ENCODE measurements at regions not wholly inside any gene's neighbourhood (a gene's known extent, or its start where the extent isn't known, plus 50 kb on each side); places are given as distances from the start of the nearest gene placed in this dataset.
"Not testable (repeated sequence)": the region's sequence is repeated elsewhere in the genome, so short reads cannot be mapped to it uniquely, and the experiment has no call there.

DNA sequence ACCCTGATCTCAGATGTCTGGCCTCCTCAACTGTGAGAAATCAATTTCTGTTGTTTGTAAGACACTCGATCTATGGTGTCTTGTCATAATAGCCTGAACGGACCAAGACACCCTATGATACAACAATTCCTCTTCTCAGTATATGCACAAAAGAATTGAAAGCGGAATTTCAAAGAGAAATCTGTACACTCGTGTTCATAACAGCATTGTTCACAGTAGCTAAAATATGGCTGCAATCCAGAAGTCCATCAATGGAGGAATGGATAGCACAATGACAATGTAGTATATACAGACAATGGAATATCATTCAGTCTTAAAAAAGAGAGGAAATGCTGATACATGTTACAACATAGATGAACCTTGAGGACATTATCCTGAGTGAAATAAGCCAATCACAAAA lies 354.6 kb downstream of the SFMBT2 start:
- DNase-seq = no peak

- DNase-seq = no peak
These were observed 355.9 kb downstream of the SFMBT2 start for GRCh38 chr10:7054915-7055314.

DNA sequence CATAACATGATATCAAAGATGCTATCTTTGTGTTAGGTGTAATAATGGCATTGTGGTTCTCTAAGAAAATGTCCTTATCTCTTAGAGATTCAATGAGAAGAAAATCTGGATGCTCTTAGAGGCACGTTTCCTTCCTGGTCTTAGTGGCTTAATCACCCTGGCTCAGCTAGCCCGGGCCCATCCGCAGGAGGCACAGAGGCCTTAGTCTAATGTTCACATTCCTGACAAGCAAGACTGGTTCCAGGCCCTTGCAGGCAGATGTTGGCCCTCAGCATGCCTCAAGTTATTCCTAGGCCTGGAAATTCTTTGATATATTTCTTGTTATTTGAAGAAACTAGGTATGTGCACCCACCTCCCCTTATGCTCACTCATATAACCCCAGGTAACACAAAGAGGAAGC lies 357.6 kb downstream of the SFMBT2 start:
- no peak for DNase-seq

GRCh38 chr10:7050024-7050423 lies 360.8 kb downstream of the SFMBT2 start:
- not testable (repeated sequence) for DNase-seq

GRCh38 chr10:7048061-7048460 lies 362.8 kb downstream of the SFMBT2 start:
- DNase-seq = no peak

- DNase-seq = no peak
These were observed 364.2 kb downstream of the SFMBT2 start for GRCh38 chr10:7046615-7047014.

- peak; percentile 54 for DNase-seq
These were observed 364.8 kb downstream of the SFMBT2 start for GRCh38 chr10:7045891-7046599.

DNA sequence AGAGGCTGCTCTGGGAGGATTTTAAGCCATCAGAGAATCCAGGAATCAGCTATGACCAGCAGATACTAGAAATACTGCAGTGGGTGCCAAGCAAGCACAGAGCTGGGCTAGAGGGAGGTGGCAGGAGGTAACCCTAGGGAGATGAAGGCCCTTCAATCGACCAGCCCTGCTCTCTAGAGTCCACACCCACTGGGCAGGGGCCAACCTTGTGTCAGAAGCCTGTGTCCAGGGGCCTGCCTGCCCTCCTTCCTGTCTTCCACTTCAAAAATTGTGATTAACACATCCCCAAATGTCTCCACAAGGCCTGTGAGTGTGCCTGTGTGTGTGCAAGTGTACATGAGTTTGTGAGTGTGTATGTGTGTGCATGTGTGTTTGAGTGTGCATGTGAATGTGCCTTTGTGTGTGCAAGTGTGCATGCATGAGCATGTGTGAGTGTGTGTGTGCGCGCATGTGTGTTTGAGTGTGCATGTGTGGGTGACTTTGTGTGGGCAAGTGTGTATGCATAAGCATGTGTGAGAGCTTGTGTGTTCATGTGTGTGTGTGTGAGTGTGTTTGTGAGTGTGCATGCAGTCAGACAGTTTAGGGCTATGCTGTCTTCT lies 367.7 kb downstream of the SFMBT2 start:
- DNase-seq = no peak

- DNase-seq = no peak
These were observed 368.3 kb downstream of the SFMBT2 start for GRCh38 chr10:7042419-7043054.

DNA sequence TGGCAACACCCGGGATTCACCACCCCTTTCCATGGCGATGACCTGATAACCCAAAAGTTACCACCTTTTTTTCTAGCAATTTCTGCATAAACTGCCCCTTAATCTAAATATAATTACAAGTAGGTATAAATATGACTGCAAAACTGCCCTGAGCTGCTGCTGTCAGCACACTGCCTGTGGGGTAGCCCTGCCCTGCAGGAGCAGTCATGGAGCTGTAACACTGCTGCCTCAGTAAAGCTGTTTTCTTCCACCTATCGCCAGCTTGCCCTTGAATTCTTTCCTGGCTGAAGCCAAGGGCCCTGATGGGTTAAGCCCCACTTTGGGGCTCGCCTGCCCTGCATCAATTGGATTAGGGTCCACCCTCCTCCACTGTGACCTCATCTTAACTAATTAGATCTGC lies 368.8 kb downstream of the SFMBT2 start:
- DNase-seq = no peak

DNA sequence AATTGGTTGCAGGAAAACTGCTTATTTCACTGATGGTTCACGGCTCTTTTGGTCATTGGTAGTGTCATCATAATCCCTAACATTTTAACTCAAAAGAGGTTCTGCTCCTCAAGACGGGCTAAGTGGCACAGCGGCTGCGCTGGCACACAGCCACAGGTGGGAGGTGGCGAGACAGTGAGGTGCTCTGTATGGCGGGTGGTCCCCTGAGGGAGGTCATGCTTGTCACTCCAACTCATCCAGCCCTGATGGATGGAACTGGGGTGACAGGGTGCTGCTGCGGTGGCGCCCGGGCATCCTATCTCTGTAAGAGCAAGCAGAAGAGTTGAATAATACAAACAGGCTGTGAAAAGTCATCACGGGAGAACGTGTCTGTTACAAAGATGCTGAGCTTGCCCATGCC lies 370.2 kb downstream of the SFMBT2 start:
- DNase-seq = no peak

GRCh38 chr10:7039859-7040258 lies 371.0 kb downstream of the SFMBT2 start:
- DNase-seq = no peak

DNA sequence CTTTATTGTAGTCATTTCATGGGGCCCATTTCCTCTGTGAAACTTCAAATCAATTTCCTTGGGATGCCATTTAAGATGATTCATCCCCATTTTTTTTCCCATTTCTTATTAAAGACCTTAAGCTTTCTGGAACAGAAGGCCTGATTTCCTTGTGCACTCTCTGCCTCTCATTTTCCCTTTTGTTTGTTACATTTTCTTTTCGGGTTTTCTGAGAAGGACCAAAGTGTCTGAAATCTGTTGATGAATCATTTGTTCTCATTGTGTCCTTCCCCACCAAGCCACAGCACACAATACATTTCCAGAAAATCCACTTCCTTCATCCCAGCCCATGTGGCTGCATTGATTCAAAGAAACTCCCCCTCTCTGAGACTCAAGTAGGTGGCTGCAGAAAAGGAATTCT lies 372.4 kb downstream of the SFMBT2 start:
- DNase-seq = peak; percentile 37

DNA sequence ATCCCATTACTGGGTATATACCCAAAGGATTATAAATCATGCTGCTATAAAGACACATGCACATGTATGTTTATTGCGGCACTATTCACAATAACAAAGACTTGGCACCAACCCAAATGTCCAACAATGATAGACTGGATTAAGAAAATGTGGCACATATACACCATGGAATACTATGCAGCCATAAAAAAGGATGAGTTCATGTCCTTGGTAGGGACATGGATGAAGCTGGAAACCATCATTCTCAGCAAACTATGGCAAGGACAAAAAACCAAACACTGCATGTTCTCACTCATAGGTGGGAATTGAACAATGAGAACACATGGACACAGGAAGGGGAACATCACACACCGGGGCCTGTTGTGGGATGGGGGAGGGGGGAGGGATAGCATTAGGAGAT lies 373.4 kb downstream of the SFMBT2 start:
- not testable (repeated sequence) for DNase-seq

DNA sequence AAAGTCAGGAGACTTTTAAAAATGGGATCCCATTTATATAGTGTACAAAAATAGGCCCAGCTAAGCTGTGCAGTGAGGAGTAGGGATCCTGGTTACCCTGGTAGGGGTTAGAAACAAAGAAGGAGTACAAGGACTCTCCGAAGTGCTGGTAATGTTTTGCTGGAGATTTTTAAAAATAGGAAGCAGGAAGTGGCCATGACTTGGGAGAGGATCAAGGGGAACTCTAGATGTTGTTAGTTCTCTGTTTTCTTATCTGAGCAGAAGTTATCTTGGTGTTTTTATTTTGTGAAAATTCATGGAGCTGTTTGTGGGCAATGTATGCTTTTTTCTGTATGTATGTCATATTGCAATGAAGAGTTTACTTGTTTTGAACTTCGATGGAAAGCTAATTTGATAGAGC lies 373.9 kb downstream of the SFMBT2 start:
- peak; percentile 23 for DNase-seq

- DNase-seq = no peak
These were observed 375.6 kb downstream of the SFMBT2 start for GRCh38 chr10:7035126-7035761.

GRCh38 chr10:7033031-7033430 lies 377.8 kb downstream of the SFMBT2 start:
- no peak for DNase-seq

GRCh38 chr10:7030134-7030855 lies 380.5 kb downstream of the SFMBT2 start:
- no peak for DNase-seq

DNA sequence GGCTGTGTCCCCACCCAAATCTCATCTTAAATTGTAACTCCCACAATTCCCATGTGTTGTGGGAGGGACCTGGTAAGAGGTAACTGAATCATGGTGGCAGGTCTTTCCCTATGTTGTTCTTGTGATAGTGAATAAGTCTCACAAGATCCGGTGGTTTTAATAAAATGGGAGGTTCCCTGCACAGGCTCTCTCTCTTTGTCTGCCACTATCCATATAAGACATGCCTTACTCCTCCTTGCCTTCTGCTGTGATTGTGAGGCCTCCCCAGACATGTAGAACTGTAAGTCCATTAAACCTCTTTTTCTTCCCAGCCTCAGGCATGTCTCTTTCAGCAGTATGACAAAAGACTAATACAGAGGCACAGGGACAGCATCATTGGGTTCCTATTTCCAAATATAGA lies 381.2 kb downstream of the SFMBT2 start:
- no peak for DNase-seq

DNA sequence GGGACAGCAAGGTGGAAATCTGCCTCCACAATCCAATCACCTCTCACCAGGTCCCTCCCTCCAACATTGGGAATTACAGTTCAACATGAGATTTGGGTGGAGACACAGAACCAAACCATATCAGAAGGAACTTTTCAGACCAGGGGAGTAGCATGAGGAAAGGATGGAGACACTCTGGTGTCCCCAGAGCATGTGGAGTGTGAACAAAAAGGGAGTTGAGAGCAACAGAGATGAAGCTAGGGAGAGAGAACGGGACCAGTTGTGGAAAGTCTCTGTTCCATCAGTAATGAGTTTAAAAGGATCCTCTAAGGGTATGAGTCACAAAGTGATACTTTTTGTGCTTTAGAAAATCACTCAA lies 382.0 kb downstream of the SFMBT2 start:
- no peak for DNase-seq

DNA sequence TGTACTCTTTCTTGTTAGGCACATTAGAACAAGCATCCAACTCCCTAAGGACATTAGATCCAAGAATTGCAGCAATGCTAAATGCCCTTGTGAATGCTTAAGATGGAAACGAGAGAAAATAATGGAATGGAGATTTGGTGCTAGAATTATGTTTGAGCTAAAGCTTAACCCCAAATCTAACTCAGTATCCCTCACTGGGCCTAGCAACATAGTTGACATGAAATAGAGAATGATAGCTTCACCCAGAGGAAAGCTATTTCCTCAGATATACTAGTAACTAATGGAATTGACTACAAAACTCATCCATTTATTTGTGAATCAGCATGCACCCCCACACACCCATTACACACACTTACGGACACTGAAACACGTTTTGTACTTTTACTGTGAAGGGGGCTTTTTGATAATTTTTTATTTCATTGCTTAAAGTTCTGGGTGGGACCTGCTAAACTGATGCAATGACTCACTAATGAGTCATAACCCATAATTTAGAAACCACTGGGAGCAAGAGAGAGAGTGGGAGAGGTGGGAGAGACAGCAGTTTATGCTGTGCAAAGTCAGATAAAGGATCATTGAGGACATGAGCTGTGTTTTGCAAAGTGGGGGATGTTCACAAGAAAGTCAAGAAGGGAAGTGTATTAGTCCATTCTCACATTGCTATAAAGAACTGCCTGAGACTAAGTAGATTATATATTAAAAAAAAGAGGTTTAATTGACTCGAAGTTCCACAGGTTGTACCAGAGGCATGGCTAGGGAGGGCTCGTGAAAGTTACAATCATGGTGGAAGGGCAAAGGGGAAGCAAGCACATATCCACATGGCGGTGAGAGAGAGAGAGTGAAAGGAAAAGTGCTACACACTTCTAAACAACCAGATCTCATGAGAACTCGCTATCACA lies 382.7 kb downstream of the SFMBT2 start:
- DNase-seq = peak; percentile 64

- DNase-seq = no peak
These were observed 383.5 kb downstream of the SFMBT2 start for GRCh38 chr10:7027237-7027912.
